Fibroblast of upper back skin (primary cell): ENCODE measurements at regions not wholly inside any gene's neighbourhood (a gene's known extent, or its start where the extent isn't known, plus 50 kb on each side); places are given as distances from the start of the nearest gene placed in this dataset.

ENCODE experiments used
- DNase-seq: peaks from one replicate; pipeline ENCODE4 v3.0.0-alpha.2; 2013

DNA sequence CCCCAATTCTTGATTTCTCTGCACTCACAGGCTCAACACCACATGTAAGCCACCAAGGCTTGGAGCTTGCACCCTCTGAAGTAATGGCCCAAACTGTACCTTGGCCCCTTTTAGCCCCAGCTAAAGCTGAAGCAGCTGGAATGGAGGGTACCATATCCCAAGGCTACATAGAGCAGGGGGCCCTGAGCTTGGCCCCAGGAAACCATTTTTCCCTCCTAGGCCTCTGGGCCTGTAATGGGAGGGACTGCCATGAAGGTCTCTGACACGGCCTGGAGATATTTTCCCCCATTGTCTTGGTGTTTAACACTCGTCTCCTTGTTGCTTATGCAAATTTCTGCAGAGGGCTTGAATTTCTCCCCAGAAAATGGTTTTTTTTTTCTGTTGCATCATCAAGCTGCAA lies 69.7 kb downstream of the SKA1 start:
- DNase-seq, result no peak

DNA sequence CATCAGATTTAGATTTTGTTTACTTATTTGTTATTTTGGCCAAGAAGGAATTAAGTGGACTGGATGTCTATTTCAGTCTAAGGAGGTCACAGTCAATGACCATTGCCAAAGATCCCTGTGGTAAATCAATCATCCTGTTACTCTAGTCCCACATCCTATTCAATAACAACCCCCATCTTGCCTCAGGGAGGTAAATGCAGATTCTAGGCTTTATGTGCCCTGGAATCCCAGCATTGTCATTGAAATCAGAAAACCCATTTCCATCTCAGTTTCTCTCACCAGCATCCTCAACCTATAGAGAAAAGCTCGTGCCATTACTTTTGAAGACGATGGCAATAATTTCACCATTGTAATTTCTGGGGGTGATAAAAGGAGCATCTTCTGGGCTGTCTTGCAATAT lies 71.8 kb downstream of the SKA1 start:
- no peak for DNase-seq

DNA sequence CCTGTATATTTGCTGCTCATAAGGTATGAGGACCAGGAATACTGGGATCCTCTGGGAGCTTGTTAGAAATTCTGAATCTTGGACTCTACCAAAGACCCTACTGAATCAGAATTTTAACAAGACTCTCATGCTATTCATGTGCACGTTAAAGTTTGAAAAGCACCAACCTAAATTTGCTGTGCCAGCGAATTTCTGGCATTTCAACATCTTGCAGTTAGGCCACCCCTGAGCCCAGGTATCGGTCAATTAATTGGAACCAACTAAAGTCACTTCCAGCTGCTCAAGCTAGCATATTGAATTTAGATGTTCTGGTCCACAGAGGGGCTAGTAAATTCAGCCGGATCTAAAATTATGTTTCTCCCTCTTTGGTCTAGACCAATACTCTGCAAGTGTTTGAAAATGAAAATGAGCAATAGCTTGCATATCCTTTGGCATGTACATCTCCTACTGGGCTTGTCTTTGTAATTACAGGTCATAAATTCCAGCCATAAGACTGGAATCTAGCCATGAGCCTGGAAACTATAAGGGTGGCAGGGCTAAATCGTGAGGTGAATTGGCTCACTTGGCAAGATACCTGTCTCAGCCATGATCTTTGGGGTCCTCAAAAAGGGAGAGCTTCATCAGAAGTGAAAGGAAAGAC lies 72.4 kb downstream of the SKA1 start:
- no peak for DNase-seq

DNA sequence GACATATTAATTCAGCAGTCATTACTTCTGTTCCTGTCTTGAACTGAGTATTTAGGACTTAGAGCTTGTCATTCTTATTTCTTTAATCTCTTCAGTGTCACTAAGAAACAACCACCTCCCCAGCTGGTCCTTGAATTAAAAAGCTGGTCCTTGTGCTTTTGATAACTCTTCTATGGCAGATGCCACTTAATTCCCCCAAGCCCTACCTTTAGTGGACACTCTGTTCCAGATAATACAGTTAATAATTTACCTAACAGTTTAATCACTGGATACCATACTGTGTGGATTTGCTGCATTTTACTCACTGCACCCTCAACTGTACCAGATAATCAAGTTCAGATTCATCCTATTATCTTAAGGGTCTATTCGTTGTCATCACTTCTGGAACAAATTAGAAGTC lies 73.1 kb downstream of the SKA1 start:
- DNase-seq, result no peak

DNA sequence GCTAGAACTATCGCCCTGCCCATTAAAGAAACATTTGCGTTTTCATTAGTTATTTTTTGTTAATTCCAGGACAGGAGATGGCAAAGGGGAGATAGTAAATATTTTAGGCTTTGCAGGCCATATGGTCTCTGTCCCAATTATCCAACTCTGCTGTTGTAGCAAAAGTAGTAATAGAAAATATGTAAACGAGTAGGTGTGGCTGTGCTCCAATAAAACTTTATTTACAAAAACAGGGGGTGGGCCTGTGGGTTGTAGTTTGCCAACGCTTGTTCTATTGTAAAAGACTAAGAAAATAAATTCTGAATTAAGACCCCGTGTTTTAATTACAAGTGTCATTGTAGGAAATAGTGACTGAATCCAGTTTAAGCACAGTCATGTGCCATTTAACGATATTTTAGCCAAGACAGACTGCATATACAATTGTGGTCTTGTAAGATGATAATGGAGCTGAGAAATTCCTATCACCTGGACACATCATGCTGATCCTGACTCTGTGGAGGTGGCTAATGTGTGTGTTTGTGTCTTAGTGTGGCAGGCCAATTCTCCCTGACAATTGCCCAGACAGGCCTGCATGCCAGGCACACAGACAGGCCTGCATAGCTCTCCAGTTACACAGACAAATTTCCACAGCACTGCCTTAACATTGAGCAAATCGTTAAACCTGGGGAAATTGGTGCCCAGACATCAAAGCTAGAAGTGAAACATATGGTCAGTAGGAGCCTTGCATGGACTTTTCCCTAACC lies 76.4 kb downstream of the SKA1 start:
- no peak for DNase-seq

DNA sequence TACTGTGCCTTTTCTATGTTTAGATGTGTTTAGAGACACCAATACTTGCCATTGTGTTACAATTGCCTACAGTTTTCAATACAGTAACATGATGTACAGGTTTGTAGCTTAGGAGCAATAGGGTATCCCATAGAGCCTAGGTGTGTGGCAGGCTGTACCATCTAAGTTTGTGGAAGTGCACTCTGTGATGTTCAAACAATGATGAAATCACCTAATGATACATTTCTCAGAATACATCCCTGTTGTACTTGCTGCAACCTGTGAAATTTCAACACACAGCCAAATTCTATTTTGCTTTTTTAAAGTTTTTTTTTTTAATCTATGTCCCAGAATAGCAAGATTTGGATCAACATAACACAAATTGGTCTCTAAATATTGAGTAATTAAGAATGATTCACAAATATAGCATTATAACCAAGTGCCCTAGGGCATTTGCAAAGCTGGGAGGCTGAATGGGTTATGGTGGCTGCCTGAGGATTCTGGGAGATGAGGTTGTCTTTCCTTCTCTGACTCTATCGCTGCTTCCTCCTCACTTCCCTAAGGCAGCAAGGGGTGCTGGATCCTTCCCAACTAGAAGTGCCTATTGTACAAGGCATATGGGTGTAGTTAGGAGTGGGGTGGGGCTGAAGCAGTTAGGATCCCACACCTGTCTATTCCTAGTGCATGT lies 78.3 kb downstream of the SKA1 start:
- no peak for DNase-seq

DNA sequence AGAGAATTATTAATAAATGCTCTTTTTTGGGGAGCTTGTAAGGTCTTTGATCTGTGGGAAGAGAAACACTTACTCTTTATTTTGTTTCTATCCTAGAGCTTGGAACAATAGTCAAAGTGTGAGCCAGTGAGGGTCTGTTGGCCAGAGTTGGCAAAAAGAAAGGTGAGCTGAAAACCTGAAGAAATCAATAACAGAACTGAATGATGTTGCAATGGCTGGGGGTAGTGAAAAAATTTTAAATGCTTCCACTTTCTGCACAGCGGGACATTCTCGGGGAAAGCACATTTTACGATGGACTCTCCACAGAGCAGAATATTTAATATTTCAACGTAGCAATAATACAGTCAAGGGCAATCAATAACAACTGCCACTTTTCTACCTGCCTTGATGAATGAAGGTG lies 78.9 kb downstream of the SKA1 start:
- no peak for DNase-seq

DNA sequence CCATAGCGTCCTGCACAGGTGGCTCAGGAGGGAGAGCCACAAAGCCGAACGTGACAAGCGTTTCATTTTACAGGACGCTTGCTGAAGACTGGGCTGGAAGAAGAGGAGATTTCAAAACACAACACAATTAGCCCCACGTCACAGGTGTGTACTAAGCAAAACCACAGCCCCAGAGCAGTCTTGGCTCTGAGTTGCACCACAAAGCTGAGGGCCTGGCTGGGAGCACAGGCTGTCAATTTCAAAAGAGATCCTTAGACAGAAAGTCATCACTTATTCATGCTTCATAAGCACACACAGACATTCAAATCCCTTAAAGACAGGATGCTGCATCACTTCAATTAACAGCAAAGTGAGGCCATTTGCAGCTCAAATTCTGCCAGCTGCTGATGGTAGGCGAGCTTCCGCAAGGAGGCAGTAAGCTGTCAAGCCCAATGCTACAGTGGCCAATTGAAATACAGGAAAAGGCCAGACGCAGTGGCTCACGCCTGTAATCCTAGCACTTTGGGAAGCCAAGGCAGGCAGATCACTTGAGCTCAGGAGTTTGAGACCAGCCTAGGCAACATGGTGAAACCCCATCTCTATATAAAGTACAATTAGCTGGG lies 79.6 kb downstream of the SKA1 start:
- no peak for DNase-seq

DNA sequence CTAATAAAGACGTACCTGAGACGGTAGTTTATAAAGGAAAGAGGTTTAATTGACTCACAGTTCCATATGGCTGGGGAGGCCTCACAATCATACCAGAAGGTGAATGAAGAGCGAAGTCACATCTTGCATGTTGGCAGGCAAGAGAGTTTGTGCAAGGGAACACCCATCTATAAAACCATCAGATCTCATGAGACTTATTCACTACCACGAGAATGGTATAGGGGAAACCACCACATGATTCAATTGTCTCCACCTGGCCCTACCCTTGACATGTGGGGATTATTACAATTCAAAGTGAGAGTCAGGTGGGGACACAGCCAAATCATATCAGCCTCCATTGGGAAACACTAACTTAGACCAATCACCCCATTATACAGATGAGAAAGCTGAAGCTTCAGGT lies 81.4 kb downstream of the SKA1 start:
- DNase-seq, result no peak

DNA sequence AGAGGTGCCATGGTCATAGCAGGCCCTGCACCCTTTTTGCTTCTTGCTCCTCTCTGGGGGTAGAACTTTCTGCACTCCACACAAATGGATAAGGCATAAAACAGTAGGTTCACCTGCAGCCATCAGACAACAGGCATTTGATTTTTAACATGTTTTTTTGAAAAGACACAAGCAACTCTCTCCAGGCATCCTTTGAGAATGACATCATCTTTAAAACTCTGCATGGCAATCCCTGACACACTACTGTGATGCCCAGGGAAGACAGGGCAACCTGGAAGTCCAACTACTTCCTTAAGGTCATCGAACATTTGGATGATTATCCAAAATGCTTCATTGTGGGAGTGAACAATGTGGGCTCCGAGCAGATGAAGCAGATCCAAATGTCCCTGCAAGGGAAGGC lies 82.8 kb downstream of the SKA1 start:
- no peak for DNase-seq

DNA sequence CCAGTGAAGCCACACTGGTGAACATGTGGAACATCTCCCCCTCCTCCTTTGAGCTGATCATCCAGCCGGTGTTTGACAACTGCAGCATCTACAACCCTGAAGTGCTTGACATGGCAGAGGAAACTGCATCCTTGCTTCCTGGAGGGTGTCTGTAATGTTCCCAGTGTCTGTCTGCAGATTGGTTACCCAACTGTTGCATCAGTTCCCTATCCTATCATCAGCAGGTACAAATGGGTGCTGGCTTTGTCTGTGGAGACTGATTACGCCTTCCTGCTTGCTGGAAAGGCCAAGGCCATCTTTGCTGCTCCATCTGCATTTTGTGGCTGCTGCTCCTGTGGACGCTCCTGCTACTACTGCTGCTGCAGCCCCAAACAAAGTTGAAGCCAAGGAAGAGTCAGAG lies 83.5 kb downstream of the SKA1 start:
- DNase-seq, result no peak

DNA sequence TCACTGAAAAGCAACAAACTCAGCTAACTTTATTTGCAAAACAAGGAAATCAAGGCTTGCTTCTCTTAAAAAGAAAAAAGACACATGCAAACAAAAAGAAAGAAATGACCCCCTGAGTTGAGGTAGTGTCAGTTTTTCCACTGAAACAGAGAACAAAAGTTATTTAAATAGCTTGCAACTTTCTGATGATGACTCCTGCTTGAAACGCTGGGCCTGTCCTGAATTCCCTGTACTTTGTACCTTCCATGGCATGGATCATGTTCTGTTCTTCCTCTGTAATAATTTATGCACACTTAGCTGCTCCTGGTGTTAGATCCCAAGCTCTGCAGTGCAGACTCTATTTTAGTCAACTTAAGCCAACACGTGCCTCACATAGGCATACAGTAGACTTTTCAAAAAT lies 84.0 kb downstream of the SKA1 start:
- no peak for DNase-seq

DNA sequence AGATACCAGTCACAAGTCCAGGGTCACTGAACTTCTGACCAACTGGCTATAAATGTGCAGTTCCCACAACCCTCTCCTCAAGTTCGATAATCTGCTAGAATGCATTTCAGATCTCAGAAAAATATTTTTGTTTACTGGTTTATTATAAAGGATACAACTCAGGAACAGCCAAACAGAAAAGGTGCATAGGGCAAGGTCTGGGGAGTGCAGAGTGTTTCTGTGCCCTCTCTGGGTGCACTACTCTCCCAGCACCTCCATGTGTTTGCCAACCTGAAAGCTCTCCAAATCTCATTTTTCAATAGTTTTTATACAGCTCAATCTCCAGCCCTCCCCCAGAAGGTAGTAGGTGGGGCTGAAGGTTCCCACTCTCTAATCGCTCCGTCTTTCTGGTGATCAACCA lies 85.2 kb downstream of the SKA1 start:
- DNase-seq, result no peak

DNA sequence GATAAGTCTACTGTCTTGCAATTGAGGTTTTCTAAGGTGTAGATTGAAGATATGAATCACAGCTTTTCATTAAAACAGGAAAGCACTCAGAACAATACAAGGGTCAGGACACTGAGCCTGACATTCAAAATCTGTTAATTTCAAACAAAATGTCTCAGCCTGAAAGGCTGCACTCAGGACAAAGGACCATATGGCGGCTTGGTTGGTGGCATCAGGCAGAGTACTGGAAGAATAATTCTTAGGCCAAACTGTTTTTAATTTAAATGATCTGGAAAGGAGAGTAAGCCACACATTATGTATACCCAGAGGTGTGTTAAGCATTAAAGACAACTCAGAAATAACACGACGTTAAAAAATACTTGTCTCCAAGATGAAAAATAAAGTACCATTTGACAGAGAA lies 85.9 kb downstream of the SKA1 start:
- DNase-seq, result no peak

DNA sequence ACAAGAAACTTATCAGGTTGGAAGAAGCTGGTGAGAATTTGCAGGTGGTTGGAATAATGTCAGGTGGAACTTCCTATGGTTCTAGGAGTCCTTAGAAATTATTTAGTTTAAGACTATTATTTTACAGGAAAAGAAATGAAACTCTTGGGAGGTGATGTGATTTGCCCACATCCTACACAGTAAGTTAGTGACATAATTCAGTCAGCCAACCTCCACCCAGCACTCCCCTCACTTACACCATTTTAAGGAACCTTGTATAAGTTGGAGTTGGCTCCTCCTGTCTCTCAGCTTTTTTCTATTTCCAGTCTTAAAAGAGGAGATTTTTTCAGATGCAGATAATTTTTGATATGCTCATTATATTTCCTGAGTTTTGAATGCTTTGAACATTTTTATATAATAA lies 86.4 kb downstream of the SKA1 start:
- no peak for DNase-seq

DNA sequence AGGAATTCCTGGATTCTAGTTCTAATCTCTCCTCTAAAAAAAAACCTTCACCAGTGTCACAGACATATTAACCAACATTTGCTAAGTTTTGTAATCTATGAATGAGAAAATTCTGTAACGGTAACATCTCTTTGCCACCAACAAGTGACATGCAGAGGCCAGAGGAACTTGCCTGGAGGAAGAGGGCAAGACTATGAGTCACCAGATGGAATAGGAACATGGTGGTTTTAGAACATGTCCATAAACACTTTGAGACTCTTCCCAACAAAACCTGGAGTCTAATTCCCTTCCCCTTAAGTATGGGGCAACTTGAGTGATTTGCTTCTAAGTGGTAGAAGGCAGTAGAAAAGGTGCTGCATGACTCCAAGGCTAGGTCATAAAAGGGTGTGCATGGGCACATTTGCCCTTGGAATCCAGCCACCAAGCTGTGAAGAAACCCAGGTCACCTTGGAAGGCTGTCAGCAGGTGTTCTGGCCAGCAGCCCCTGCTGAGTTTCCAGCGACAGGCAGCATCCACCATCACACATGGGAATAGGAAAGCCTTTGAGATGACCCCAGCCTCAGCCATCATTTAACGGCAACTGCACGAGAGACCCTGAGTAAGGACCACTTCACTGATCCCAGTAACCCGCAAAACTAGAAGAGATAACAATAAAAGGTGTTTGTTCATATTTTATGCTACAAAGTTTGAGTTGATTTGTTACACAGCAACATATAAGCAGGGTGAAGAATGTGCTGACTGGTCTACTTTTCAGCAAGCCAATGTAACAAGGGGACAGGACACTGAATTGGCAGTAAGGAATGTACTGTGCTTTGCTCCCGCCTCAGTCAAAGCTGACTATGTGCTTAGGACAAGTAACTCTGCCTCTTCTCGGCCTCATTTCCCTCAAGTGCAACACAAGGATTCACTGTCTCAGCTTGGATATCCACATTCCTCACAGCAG lies 90.6 kb downstream of the SKA1 start:
- no peak for DNase-seq

DNA sequence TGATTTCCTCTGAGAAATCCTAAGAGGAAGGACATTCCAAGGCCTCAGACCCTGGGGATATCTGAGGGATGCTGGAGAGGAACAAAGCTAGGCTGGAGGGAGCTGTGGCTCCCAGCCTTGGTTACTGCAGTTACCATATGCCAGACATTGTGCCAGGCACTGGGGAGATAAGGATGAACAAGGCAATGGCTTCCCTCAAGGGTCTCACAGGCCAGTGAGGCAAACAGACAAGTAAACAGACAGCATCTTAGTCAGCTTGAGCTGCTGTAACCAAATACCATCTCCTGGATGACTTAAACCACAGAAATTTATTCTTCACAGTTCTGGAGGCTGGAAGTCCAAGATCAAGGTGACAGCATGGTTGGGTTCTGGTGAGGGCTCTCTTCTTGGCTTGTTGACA lies 91.8 kb downstream of the SKA1 start:
- no peak for DNase-seq

DNA sequence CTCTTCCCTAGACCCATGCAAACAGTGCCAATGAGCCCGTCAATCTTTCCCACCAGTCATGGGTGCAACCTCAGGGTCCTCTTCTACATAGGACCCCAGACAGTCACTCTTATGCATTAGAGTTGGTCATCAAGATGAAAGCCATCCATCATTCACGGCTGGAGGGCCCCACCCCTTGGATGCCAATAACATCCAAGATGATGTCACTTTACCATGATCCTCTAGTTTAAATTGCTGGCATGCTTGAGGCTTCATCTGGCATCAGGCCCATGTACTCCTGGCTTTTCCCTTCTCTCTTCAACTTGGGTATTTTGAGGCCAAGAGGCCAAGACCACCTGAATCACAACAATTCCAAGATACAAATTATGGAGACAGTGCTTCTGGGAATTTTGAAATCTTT lies 91.1 kb upstream of the MAPK4 start:
- DNase-seq, result no peak

DNA sequence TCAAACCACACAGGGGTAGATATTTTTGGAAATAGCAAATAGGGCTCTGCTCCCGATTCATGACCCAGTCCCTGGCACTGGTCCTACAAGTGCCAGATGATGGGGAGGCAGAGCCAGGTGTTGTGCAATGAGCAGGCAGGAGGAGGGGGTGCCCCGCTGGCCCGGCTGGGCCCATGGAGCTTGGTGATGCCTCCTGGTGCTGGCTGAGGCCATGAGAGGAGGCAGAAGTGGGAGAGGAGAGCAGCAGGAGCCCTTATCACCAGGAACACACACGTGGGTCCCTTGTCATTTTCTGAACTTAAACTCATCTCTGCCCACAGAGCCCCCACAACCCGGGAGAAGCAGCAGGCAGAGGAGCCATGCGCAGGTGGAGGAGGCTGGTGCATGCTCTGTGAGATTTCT lies 90.5 kb upstream of the MAPK4 start:
- DNase-seq, result no peak

DNA sequence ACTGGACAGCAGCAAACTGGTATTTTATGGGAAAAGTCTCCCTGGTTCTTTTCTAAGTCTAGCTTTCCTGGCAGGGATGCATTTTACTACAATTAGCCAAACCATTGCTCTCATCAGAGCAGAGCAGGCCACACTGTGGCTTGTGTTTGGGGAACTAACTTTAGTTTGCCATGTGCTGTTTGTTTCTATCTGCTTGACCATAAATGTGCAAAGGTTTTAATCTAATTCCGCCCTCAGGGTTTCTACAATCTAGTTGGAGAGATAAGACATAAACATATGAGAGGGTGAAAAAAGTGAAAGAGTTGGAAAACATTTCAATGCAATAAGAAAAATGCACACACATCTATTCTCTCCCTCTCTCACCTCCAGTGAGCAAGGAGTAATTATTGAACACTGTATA lies 86.9 kb upstream of the MAPK4 start:
- no peak for DNase-seq

DNA sequence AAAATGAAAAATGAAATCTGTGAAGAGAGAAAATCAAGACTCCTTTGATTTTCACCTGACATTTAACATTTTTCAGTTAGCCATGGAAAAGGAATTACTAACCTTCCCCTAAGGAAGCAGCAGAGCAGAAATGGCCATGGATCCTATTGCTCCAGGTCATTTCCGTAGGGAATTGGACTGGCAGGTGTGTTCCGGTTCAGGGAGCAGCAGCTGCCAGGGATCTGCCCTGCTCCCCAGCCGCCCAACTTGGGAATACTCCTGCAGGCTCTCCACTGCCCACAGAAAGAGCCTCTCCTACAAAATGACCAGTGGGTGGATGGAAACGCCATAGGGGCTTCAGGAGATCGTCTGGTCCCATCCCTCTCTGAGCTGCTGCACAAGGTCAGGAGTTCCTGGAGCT lies 86.0 kb upstream of the MAPK4 start:
- DNase-seq, result no peak

DNA sequence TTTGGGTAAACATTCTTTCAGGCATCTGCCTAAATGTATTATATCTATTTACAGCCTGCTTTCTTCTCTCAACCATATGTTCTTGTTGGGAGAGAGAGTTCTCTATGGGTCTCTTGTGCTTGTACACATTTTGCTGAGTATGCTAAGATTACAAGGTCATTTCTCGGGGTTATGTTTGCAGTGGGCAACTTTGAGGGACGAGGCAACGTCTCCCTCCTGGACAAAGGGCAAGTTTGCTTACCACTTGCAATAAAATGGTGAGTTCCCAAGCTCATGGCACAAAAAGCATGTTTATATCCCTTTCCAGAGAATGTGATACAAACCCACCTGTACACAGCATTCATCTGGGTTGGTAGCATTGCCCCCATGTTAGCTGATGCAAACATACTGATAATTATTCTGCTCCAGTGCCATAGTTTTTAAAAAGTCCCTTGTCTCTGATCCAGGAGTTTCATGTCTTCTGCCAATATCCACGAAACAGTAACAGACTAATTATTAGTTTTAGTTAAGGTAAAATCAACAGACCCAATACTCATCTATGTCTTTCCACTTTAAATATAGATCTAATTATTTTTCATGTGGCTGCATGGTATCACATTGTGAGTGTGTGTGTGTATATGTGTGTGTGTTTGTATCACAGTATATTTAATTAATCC lies 84.2 kb upstream of the MAPK4 start:
- DNase-seq, result no peak
